Natural killer cell (primary cell): ENCODE measurements at regions not wholly inside any gene's neighbourhood (a gene's known extent, or its start where the extent isn't known, plus 50 kb on each side); places are given as distances from the start of the nearest gene placed in this dataset.

ENCODE experiments used
- ATAC-seq, 3 donors: fragments of 150-1000 bp in 2 of 3; fragments of 200-7000 bp in 1 of 3; cut with Tn5 transposase; 1 replicate in 1 of 3; 2 replicates in 2 of 3; pipeline ENCODE4 v1.10.0; 2021; ENCODE audit warnings: mild to moderate bottlenecking in 2 of 3, moderate library complexity in 2 of 3
- DNase-seq, 2 donors: peaks; one replicate each; pipeline versions ENCODE4 v3.0.0 to v3.0.0-alpha.2; 2013 to 2021; ENCODE audit warnings: mixed read lengths in 1 of 2
- H3K27ac ChIP-seq: one replicate; pipeline ENCODE4 v1.5.1; 2013; ENCODE audit warnings: mild to moderate bottlenecking, low read length
- H3K27me3 ChIP-seq: one replicate; pipeline ENCODE4 v1.6.1; 2013; ENCODE audit warnings: low read length; ENCODE audit not compliant: control insufficient read depth, insufficient read depth
- H3K36me3 ChIP-seq: one replicate; pipeline ENCODE4 v1.6.1; 2013; ENCODE audit warnings: low read length; ENCODE audit not compliant: control insufficient read depth, insufficient read depth
- H3K4me1 ChIP-seq: one replicate; pipeline ENCODE4 v1.6.1; 2013; ENCODE audit warnings: low read length; ENCODE audit not compliant: control insufficient read depth, insufficient read depth
- H3K4me3 ChIP-seq: one replicate; pipeline ENCODE4 v1.5.1; 2013; ENCODE audit warnings: low read length
- H3K9me3 ChIP-seq: one replicate; pipeline ENCODE4 v1.6.1; 2013; ENCODE audit warnings: low read length; ENCODE audit not compliant: control insufficient read depth, insufficient read depth
- H3K27ac Mint-ChIP-seq, 2 donors: one replicate each; pipeline ENCODE4 v1.8.0; 2022; ENCODE audit warnings: mild to moderate bottlenecking in 2 of 2, mixed read lengths in 2 of 2, moderate library complexity in 1 of 2
- H3K27me3 Mint-ChIP-seq, 2 donors: one replicate each; pipeline ENCODE4 v1.8.0; 2022; ENCODE audit warnings: low read depth in 2 of 2, mixed read lengths in 2 of 2
- H3K36me3 Mint-ChIP-seq: one replicate; pipeline ENCODE4 v1.8.0; 2022; ENCODE audit warnings: mixed read lengths
- H3K4me1 Mint-ChIP-seq, 2 donors: one replicate each; pipeline ENCODE4 v1.8.0; 2022; ENCODE audit warnings: mixed read lengths in 2 of 2
- H3K4me3 Mint-ChIP-seq: one replicate; pipeline ENCODE4 v1.8.0; 2022; ENCODE audit warnings: mild to moderate bottlenecking, moderate library complexity, mixed read lengths
- H3K9me3 Mint-ChIP-seq, 2 donors: one replicate each; pipeline ENCODE4 v1.8.0; 2022; ENCODE audit warnings: mixed read lengths in 2 of 2
- CTCF ChIP-seq: fragments of 200-600 bp; IDR thresholded peaks from one replicate; pipeline ENCODE4 v1.8.0; 2022; ENCODE audit warnings: antibody characterized with exemption
- WGBS: methylation state at CpG from one replicate; pipeline ENCODE4 v1.1.7; 2013; ENCODE audit warnings: missing lambda C conversion rate; ENCODE audit not compliant: insufficient coverage; 5-methylcytosine and 5-hydroxymethylcytosine counted together
- intact Hi-C: fragments of 100-400 bp; cut with micrococcal nuclease; formaldehyde crosslinking; loops from one replicate; pipeline ENCODE4 v1.14.2; 2022

DNA sequence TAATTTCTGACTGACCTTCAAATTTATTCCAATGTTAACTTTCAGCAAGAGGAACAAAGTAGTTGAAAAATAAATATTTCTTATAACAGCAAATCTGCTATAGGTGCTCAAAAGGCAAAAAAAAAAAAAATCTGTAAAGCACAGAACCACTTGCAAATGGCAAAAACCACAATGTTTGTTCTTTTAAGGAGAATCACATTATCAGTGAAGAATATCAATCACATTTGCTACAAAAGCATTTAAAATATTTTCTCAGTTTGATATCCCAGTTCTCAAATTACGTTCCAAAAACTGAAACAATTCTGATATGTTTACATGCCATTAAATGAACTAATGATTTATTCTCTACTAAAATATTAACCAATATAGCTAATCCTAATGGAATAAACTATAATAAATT, 163.3 kb downstream of the METTL4 start:
- H3K4me3 ChIP-seq, result no peak overlapping the region
- no peaks in the 10 kb centered on the region for H3K9me3 ChIP-seq
- H3K27ac ChIP-seq, result no peak overlapping the region
- no peaks in the 10 kb centered on the region for H3K36me3 ChIP-seq
- no peak for DNase-seq
- Mint-ChIP-seq H3K36me3 (no peaks in the 10 kb centered on the region), H3K9me3 (no peaks in the 10 kb centered on the region), H3K4me3 (no peak overlapping the region), H3K27ac (no peak overlapping the region), H3K27me3 (peaks cover 0 to 3% of the 10 kb centered on the region in 2 donors), H3K4me1 (no peaks in the 10 kb centered on the region)
- H3K4me1 ChIP-seq, result no peaks in the 10 kb centered on the region
- no peaks in the 10 kb centered on the region for H3K27me3 ChIP-seq
- WGBS, result no CpG with 5 or more reads among the region's 1 CpG
- TF ChIP-seq CTCF, result no peak
- no peak for ATAC-seq
- intact Hi-C loops, result loop anchor here (2.0 kb wide), 1 partner anchor 71 kb away; no protein-coding TSS in a partner anchor

DNA sequence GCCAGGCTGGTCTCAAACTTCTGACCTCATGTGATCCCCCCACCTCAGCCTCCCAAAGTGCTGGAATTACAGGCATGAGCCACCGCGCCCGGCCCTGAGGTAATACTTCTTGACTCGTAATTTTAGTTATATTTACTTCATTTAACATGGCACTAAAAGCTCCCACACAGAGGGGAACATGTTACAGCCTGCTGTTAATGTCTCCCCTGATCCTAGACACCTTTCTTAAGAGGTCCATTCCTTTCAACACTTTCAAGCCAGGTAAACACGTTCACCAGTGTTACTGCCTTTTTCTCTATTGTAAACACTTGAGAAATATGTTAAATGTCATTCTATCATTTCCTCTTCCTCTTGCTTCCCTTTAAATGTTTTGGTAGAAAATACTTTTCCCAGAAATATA, 161.4 kb downstream of the METTL4 start:
- H3K4me1 Mint-ChIP-seq, result no peaks in the 10 kb centered on the region
- H3K4me3 Mint-ChIP-seq, result no peak overlapping the region
- H3K9me3 ChIP-seq, result no peaks in the 10 kb centered on the region
- no peak for TF ChIP-seq CTCF
- ATAC-seq (no peak), DNase-seq (no peak)
- WGBS, result 90% methylated on average over 4 of the region's 5 CpGs
- no peaks in the 10 kb centered on the region for H3K27me3 ChIP-seq
- H3K27me3 Mint-ChIP-seq, result peaks cover 0 to 3% of the 10 kb centered on the region in 2 donors
- H3K4me3 ChIP-seq, result no peak overlapping the region
- H3K36me3 Mint-ChIP-seq, result no peaks in the 10 kb centered on the region
- H3K9me3 Mint-ChIP-seq, result no peaks in the 10 kb centered on the region
- intact Hi-C loops, result loop anchor here (2.0 kb wide), 1 partner anchor 73 kb away; no protein-coding TSS in a partner anchor
- no peaks in the 10 kb centered on the region for H3K4me1 ChIP-seq
- H3K36me3 ChIP-seq, result no peaks in the 10 kb centered on the region
- no peak overlapping the region for H3K27ac ChIP-seq
- H3K27ac Mint-ChIP-seq, result no peak overlapping the region

GRCh38 chr18:2410688-2411087, 160.6 kb downstream of the METTL4 start:
- Histone ChIP-seq H3K27ac (no peak overlapping the region), H3K4me3 (no peak overlapping the region), H3K27me3 (no peaks in the 10 kb centered on the region), H3K4me1 (no peaks in the 10 kb centered on the region), H3K9me3 (no peaks in the 10 kb centered on the region), H3K36me3 (no peaks in the 10 kb centered on the region)
- no peaks in the 10 kb centered on the region for H3K36me3 Mint-ChIP-seq
- intact Hi-C loops, result no loop called here
- no CpG with 5 or more reads among the region's 1 CpG for WGBS
- H3K4me3 Mint-ChIP-seq, result no peak overlapping the region
- DNase-seq, result no peak
- H3K4me1 Mint-ChIP-seq, result no peaks in the 10 kb centered on the region
- no peak for TF ChIP-seq CTCF
- peaks cover 0 to 3% of the 10 kb centered on the region in 2 donors for H3K27me3 Mint-ChIP-seq
- no peaks in the 10 kb centered on the region for H3K9me3 Mint-ChIP-seq
- ATAC-seq, result no peak
- H3K27ac Mint-ChIP-seq, result no peak overlapping the region

DNA sequence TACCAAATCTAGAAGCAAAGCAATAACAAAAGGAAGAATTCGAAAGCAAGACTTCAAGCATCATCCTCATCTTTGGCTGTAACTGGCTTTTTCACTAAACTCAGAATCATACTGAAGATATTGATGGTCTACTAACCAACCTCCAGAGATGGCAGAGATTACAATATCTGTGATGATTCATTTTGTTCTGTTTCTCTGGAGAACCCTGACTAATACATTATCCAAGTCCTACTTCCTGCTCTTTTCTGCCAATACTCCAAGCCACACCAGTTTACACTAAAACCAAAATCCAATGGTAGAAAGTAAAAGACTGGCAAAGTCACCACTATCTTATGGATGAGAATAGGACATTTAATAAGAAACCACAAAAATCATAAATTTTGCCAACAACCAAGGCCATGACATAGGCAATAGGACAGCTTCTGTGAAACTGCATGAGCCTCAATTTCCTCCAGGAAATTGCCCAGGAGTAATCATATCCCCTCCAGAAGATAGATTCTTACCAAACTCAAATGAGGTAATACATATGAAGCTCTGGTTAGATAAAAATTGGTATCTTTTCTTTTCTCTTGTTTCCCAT, 159.8 kb downstream of the METTL4 start:
- no peaks in the 10 kb centered on the region for H3K9me3 ChIP-seq
- Mint-ChIP-seq H3K27ac (no peak overlapping the region), H3K27me3 (peaks cover 0 to 6% of the 10 kb centered on the region in 2 donors), H3K4me3 (no peak overlapping the region), H3K4me1 (no peaks in the 10 kb centered on the region), H3K36me3 (no peaks in the 10 kb centered on the region), H3K9me3 (no peaks in the 10 kb centered on the region)
- no peak for TF ChIP-seq CTCF
- DNase-seq, result no peak
- H3K27me3 ChIP-seq, result no peaks in the 10 kb centered on the region
- no peaks in the 10 kb centered on the region for H3K4me1 ChIP-seq
- H3K4me3 ChIP-seq, result no peak overlapping the region
- WGBS, result 67% methylated on average over 1 of the region's 1 CpG
- no peaks in the 10 kb centered on the region for H3K36me3 ChIP-seq
- ATAC-seq, result no peak
- H3K27ac ChIP-seq, result no peak overlapping the region
- intact Hi-C loops, result no loop called here
